Hematopoietic multipotent progenitor cell treated with erythropoietin and hydrocortisone succinate and interleukin-3 and kit ligand, for 4 days (in vitro differentiated cells): ENCODE measurements at regions not wholly inside any gene's neighbourhood (a gene's known extent, or its start where the extent isn't known, plus 50 kb on each side); places are given as distances from the start of the nearest gene placed in this dataset.

Experiments used
- DNase-seq: peaks from one replicate; pipeline ENCODE4 v3.0.0-alpha.2; 2015

GRCh38 chr3:148187296-148187695 lies 510.4 kb upstream of the AGTR1 start:
- DNase-seq, result no peak

- no peak for DNase-seq
Measured at GRCh38 chr3:148190441-148190990, 507.2 kb upstream of the AGTR1 start.

DNA sequence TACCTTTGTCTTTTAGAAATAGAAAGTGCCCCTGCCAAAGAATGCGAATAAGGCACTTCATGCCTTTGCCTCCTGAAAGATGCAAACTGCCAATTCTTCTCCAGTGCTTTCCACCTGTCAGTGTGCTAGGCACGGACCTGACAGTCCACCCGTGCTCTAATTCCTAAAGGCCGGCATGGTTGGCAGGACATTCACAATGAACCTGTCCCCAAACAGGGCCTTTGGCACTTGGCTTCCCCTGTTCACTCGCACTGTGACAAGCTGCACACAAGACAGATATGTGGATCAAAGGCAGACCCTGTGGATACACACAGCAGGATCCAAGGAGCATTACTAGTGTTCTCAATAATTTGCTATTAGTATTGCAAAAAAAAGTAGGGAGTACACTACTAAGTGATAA lies 505.7 kb upstream of the AGTR1 start:
- DNase-seq, result no peak

DNA sequence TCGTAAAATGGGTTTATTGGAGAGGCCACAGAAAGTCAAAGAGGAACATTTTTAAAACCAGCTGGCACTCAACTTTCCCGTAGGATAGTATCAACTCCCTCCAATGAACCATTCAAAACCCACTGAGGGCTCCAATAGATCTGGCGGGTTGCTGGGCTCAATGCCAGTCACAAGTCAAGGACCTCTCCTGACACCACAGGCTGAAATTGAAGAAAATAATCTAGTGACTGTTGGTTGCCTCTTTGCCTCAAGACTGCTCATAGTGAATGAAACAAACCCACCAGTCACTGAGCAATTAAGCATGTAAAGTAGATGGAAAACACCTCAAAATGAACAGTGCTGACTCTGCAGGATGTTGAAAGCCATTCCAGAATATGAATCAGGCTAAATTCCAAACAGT lies 500.6 kb upstream of the AGTR1 start:
- DNase-seq, result no peak

- peak; percentile 47 for DNase-seq
Measured at GRCh38 chr3:148202386-148202785, 495.3 kb upstream of the AGTR1 start.

- no peak for DNase-seq
Measured at GRCh38 chr3:148203297-148204010, 494.2 kb upstream of the AGTR1 start.

- DNase-seq, result no peak
Measured at GRCh38 chr3:148204131-148204530, 493.6 kb upstream of the AGTR1 start.

GRCh38 chr3:148205977-148206376 lies 491.7 kb upstream of the AGTR1 start:
- no peak for DNase-seq

- no peak for DNase-seq
Measured at GRCh38 chr3:148206446-148206845, 491.3 kb upstream of the AGTR1 start.

GRCh38 chr3:148208975-148209374 lies 488.7 kb upstream of the AGTR1 start:
- no peak for DNase-seq

DNA sequence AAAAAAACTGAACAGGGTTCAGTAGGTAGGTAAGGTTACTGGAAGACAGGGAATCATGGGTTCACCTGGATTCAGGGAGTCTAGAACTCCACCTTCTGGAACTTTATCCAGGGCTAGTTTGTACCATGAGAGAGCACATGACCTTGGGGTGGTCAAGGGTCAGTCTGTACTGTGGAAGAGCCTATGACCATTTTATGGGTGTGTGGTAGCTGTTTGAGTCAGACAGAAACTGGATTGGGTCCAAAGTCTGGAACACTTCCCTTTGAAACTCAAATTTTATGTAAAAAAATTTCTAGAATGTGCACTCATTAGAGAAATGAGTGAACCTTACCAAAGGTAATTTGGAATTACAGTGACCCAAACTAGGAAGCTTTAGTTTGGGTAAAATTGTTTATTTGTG lies 486.0 kb upstream of the AGTR1 start:
- no peak for DNase-seq

GRCh38 chr3:148214705-148215104 lies 483.0 kb upstream of the AGTR1 start:
- DNase-seq, result no peak

GRCh38 chr3:148217317-148217716 lies 480.4 kb upstream of the AGTR1 start:
- DNase-seq, result no peak

DNA sequence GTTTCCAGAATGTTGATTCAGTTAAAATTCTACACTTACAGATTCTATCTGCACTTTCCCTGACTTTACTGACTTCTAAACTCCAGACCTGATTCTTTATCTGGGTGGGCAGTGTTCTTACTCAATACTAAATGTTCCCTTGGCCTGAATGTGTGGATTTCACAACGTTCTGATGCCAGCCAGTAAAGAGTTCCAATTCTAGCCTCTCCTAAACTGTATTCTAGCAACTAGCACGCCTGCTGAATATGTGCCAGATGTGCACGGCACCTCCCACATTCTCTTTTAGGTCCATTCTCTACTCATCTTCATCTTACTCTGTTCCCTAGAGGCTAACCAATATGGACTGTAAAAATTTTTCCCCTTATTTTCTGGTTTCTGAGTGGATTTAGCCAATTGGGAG lies 479.5 kb upstream of the AGTR1 start:
- no peak for DNase-seq

GRCh38 chr3:148219999-148220398 lies 477.7 kb upstream of the AGTR1 start:
- DNase-seq, result no peak

- peak; percentile 2 for DNase-seq
Measured at GRCh38 chr3:148221303-148221702, 476.4 kb upstream of the AGTR1 start.

GRCh38 chr3:148223266-148223665 lies 474.4 kb upstream of the AGTR1 start:
- DNase-seq, result no peak

- DNase-seq, result no peak
Measured at GRCh38 chr3:148226246-148226645, 471.5 kb upstream of the AGTR1 start.

DNA sequence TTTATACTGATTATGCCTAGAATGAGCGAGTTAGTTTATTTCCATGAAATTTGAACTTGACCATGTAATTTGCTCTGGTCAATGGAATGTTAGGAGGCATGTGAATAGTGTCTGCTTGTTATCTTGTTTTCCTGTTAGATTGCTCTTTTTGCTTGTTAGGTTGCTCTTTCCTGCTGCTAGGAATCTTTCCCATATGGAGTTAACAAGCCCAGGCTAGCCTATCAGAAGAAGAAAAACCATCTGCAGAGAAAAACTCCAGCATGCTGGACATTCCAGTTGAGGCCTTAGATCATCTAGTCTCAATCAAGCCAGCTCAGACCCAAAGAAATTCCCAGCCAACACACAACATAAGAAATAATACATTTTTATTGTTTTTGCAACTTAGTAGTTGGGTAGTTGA lies 470.2 kb upstream of the AGTR1 start:
- no peak for DNase-seq

DNA sequence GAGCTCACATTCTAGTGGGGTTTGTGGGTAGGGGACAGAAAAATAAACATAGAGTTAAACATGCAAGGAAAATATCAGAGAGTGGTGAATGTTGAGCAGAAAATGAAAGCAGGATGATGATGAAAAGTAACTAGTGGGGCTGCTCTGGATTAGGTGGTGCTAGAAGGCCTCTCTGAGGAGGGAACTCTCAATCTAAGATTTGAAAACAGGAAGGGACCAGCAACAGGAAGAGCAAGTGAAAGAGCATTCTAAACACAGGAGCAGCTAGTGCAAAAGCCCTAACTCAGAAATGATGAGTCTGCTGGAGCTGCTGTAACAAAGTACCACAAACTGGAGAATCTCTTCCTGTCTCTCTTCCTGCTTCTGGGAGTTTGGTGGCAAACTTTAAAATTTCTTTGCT lies 468.6 kb upstream of the AGTR1 start:
- DNase-seq, result no peak

- no peak for DNase-seq
Measured at GRCh38 chr3:148230473-148230872, 467.2 kb upstream of the AGTR1 start.

GRCh38 chr3:148232389-148232788 lies 465.3 kb upstream of the AGTR1 start:
- no peak for DNase-seq

GRCh38 chr3:148233403-148233802 lies 464.3 kb upstream of the AGTR1 start:
- peak; percentile 0 for DNase-seq

DNA sequence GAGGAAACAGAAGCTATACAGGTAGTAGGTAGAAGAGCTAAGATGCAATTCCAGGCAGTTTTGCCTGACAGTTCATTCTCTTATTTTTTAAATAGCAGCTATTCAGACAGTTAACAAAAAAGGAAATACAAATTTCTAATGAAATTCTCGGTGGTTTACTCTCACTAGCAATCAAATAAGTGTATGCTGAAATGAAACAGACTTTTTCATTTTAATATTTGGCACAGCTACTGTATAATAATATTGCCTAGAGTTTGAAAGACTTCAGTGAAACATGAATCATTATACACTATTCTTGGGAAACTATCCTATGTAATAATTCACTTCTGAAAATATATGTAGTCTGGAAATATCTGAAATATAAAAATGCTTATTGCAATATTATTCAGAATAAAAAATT lies 463.2 kb upstream of the AGTR1 start:
- no peak for DNase-seq

GRCh38 chr3:148235566-148235965 lies 462.1 kb upstream of the AGTR1 start:
- no peak for DNase-seq
